Fibroblast of pulmonary artery (primary cell): ENCODE measurements at regions not wholly inside any gene's neighbourhood (a gene's known extent, or its start where the extent isn't known, plus 50 kb on each side); places are given as distances from the start of the nearest gene placed in this dataset.

Experiments used
- DNase-seq: peaks from one replicate; pipeline ENCODE4 v3.0.0-alpha.2; 2010; ENCODE audit warnings: low read depth
- H3K4me3 ChIP-seq: replicated peaks from 2 replicates; pipeline ENCODE4 v1.5.1; 2011; ENCODE audit warnings: low read depth, mild to moderate bottlenecking, control low read depth, low read length, moderate library complexity
- TF ChIP-seq, protein P1 (sequence below): IDR thresholded peaks from 2 replicates; pipeline ENCODE4 v1.5.1; 2011; ENCODE audit warnings: mild to moderate bottlenecking, control low read depth, low read length, inconsistent platforms; ENCODE audit errors: missing control alignments

- TF ChIP-seq, protein P1, sequence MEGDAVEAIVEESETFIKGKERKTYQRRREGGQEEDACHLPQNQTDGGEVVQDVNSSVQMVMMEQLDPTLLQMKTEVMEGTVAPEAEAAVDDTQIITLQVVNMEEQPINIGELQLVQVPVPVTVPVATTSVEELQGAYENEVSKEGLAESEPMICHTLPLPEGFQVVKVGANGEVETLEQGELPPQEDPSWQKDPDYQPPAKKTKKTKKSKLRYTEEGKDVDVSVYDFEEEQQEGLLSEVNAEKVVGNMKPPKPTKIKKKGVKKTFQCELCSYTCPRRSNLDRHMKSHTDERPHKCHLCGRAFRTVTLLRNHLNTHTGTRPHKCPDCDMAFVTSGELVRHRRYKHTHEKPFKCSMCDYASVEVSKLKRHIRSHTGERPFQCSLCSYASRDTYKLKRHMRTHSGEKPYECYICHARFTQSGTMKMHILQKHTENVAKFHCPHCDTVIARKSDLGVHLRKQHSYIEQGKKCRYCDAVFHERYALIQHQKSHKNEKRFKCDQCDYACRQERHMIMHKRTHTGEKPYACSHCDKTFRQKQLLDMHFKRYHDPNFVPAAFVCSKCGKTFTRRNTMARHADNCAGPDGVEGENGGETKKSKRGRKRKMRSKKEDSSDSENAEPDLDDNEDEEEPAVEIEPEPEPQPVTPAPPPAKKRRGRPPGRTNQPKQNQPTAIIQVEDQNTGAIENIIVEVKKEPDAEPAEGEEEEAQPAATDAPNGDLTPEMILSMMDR: no peak
- DNase-seq: no peak
- H3K4me3 ChIP-seq: no peak overlapping the region
Observed at GRCh38 chr19:30145467-30145866, 203.4 kb downstream of the URI1 start.

GRCh38 chr19:30146346-30146745 is 204.3 kb downstream of the URI1 start:
- no peak overlapping the region for H3K4me3 ChIP-seq
- no peak for DNase-seq
- TF ChIP-seq, protein P1: no peak

- TF ChIP-seq, protein P1: no peak
- DNase-seq: no peak
- H3K4me3 ChIP-seq: no peak overlapping the region
Observed at GRCh38 chr19:30148039-30148790, 206.2 kb downstream of the URI1 start.

GRCh38 chr19:30148803-30149202 is 206.8 kb downstream of the URI1 start:
- no peak overlapping the region for H3K4me3 ChIP-seq
- TF ChIP-seq, protein P1: no peak
- no peak for DNase-seq

DNA sequence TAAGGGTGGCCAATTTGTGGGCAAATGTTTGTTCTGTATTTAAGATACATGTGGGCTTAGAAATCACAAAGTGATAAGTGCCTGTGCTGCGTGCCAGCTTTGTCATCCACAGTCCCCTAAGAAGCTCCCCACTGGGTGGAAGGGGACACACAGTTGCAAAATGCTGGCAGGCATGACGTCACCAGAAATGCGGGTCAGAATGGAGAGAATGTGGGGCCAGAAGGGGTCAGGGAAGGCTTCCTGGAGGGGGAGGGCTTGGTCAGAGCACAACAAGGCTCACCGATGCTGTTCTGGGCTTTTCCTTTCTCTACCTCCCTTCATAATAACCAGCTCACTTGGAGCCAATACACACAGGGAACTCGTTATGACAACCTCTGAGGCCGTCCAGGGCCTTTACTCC is 207.3 kb downstream of the URI1 start:
- H3K4me3 ChIP-seq: no peak overlapping the region
- no peak for DNase-seq
- TF ChIP-seq, protein P1: no peak

DNA sequence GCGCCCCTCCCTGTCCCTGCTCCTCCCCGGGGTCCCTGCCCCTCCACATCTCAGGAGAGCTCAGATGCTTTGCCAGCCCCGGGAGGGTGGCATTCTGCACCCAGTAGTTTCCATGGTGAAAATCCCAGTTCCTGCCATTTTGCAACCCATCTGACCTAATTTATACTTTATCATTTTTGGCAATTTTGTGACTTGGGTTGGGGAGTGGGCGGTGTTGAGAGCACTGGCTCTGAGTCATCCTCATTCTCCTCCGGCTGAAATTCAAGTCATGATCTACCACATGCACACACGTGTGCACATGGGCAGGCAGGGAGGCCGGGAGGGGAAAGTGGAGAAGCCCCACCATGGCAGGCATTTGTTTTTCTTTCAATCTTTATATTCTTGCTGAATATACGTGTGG is 208.6 kb downstream of the URI1 start:
- TF ChIP-seq, protein P1: no peak
- H3K4me3 ChIP-seq: no peak overlapping the region
- no peak for DNase-seq

DNA sequence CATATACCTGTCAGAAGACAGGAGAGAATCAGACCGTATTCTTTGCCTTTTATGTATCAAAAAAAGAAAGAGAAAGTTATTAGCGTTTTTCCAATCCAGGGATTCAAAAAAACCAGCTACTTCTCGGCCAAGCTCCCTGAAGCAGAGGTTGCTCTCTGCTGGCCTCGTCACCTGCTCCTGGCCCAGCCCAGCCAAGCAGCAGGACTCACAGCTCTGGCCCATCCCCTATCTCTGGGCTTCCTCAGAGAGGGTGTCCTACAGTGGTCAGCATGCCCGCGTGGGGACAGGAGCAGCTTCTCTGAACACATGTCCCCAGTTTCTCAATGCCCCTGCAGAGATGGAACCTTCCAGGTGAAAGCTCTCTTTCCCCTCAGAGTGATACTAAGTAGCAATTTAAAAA is 209.0 kb downstream of the URI1 start:
- no peak overlapping the region for H3K4me3 ChIP-seq
- no peak for DNase-seq
- TF ChIP-seq, protein P1: no peak
